H1 (cell line): ENCODE measurements at regions not wholly inside any gene's neighbourhood (a gene's known extent, or its start where the extent isn't known, plus 50 kb on each side); places are given as distances from the start of the nearest gene placed in this dataset.

Experiments
- BCL11A ChIP-seq, 2 experiments: IDR thresholded peaks; one replicate each; pipeline ENCODE4 v1.6.1; 2011; ENCODE audit warnings: low read depth in 2 of 2, low read length in 2 of 2, mild to moderate bottlenecking in 2 of 2
- CREB1 ChIP-seq: IDR thresholded peaks from 2 replicates; pipeline ENCODE4 v1.6.1; 2012; ENCODE audit warnings: inconsistent platforms
- EP300 ChIP-seq, 2 experiments: IDR thresholded peaks; 1 replicate in 1 of 2; 2 replicates in 1 of 2; pipeline ENCODE4 v1.6.1; 2011 to 2012; ENCODE audit warnings: low read depth in 2 of 2, low read length in 2 of 2, mild to moderate bottlenecking in 2 of 2, borderline replicate concordance in 1 of 2, inconsistent platforms in 1 of 2, moderate library complexity in 1 of 2
- FOSL1 ChIP-seq: IDR thresholded peaks from 2 replicates; pipeline ENCODE4 v1.6.1; 2011; ENCODE audit warnings: mild to moderate bottlenecking, low read depth, low read length, moderate library complexity; ENCODE audit not compliant: insufficient read depth
- GABPA ChIP-seq: IDR thresholded peaks from 2 replicates; pipeline ENCODE4 v1.6.1; 2011; ENCODE audit warnings: mild to moderate bottlenecking, low read length, moderate library complexity, borderline replicate concordance; ENCODE audit not compliant: insufficient read depth
- POLR2A ChIP-seq, 2 experiments: IDR thresholded peaks; 1 replicate in 1 of 2; 2 replicates in 1 of 2; pipeline ENCODE4 v1.6.1; 2011; ENCODE audit warnings: low read depth in 2 of 2, low read length in 2 of 2, mild to moderate bottlenecking in 2 of 2; ENCODE audit errors: control extremely low read depth in 1 of 2
- RNF2 ChIP-seq: fragments of 200-900, 300-1000 bp; sonication (generic); IDR thresholded peaks from 2 replicates; pipeline ENCODE4 v1.7.1; 2016; ENCODE audit warnings: borderline replicate concordance, low read depth, mild to moderate bottlenecking, antibody characterized with exemption, low read length; ENCODE audit not compliant: poor library complexity, severe bottlenecking; ENCODE audit errors: missing control alignments
- SP1 ChIP-seq: IDR thresholded peaks from 2 replicates; pipeline ENCODE4 v1.6.1; 2011; ENCODE audit warnings: low read depth, low read length
- YY1 ChIP-seq: IDR thresholded peaks from 2 replicates; pipeline ENCODE4 v1.6.1; 2011; ENCODE audit warnings: low read depth, mild to moderate bottlenecking, low read length
- TF ChIP-seq, protein P1 (sequence below), 3 experiments: IDR thresholded peaks; 1 replicate in 2 of 3; 2 replicates in 1 of 3; pipeline versions ENCODE4 v1.5.1 to v1.6.1; 2011; ENCODE audit warnings: low read length in 3 of 3, mild to moderate bottlenecking in 3 of 3, inconsistent platforms in 2 of 3, low read depth in 1 of 3, moderate library complexity in 1 of 3; ENCODE audit not compliant: insufficient read depth in 1 of 3; ENCODE audit errors: control extremely low read depth in 1 of 3

DNA sequence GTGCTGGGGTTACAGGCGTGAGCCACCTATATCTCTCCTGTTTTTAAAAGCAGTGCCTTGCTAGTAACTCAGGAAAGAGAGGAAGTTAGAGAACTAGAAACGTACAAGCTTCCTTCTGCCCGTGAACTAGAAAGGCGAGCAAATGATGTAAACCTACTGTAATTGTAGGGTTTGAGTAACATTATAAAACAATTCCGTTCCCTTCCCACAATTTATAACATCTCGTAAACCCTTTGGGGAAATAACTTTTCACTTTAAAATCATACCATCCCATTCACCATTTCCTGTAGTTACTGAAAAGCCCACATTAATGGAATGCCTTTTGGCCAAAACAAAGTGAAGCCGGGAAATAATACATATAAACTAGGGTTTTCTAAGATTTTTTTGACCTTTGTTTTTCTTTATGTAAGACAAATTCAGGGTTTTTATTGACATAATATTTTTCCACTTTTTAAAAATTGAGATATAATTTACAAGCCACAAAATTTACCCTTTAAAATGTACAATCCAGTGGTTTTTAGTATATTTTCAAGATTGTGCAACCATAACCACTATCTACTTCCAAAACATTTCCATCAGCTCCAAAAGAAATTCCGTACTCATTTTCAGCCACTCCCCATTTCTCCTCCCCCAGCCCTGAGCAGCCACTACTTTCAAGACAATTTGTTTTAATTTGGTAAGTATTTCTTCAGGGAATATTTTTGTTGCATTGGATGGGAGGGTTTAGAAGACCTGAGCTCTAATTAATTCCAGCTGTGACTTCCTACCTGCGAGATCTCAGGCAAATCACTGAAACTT lies 175.1 kb upstream of the PDE10A start:
- TF ChIP-seq YY1, result no peak
- no peak for TF ChIP-seq SP1
- TF ChIP-seq, protein P1, sequence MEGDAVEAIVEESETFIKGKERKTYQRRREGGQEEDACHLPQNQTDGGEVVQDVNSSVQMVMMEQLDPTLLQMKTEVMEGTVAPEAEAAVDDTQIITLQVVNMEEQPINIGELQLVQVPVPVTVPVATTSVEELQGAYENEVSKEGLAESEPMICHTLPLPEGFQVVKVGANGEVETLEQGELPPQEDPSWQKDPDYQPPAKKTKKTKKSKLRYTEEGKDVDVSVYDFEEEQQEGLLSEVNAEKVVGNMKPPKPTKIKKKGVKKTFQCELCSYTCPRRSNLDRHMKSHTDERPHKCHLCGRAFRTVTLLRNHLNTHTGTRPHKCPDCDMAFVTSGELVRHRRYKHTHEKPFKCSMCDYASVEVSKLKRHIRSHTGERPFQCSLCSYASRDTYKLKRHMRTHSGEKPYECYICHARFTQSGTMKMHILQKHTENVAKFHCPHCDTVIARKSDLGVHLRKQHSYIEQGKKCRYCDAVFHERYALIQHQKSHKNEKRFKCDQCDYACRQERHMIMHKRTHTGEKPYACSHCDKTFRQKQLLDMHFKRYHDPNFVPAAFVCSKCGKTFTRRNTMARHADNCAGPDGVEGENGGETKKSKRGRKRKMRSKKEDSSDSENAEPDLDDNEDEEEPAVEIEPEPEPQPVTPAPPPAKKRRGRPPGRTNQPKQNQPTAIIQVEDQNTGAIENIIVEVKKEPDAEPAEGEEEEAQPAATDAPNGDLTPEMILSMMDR (IDR thresholded peaks at IDR 0.05; ENCODE audit: control extremely low read depth in 1 of 3, insufficient read depth in 1 of 3, low read depth in 1 of 3, low read length in 3 of 3), result no peak
- no peak for TF ChIP-seq POLR2A (IDR thresholded peaks at IDR 0.05; ENCODE audit: control extremely low read depth in 1 of 2, low read depth in 2 of 2, low read length in 2 of 2)
- TF ChIP-seq CREB1, result no peak
- TF ChIP-seq EP300 (IDR thresholded peaks at IDR 0.05; ENCODE audit: borderline replicate concordance in 1 of 2, low read depth in 2 of 2, low read length in 2 of 2), result no peak
- TF ChIP-seq FOSL1, result no peak
- no peak for TF ChIP-seq RNF2
- no peak for TF ChIP-seq GABPA
- no peak for TF ChIP-seq BCL11A (IDR thresholded peaks at IDR 0.05; ENCODE audit: low read depth in 2 of 2, low read length in 2 of 2)
